HL-60 (cell line): ENCODE measurements at regions not wholly inside any gene's neighbourhood (a gene's known extent, or its start where the extent isn't known, plus 50 kb on each side); places are given as distances from the start of the nearest gene placed in this dataset.
"Not testable (repeated sequence)": the region's sequence is repeated elsewhere in the genome, so short reads cannot be mapped to it uniquely, and the experiment has no call there.

Experiments used
- DNase-seq, 2 experiments: peaks; one replicate each; pipeline ENCODE4 v3.0.0-alpha.2; 2010 to 2020; ENCODE audit warnings: low read depth in 1 of 2, low spot score in 1 of 2
- H3K27ac ChIP-seq: fragments of 250-450 bp; sonication (Bioruptor Pico); replicated peaks from 2 replicates; pipeline ENCODE4 v1.5.1; 2020; ENCODE audit warnings: mild to moderate bottlenecking, moderate library complexity
- H3K27me3 ChIP-seq: fragments of 250-450 bp; sonication (Bioruptor Pico); 2 replicates; pipeline ENCODE4 v1.5.1; 2021; ENCODE audit warnings: mild to moderate bottlenecking, moderate library complexity; ENCODE audit not compliant: insufficient read depth, poor library complexity, severe bottlenecking
- H3K4me3 ChIP-seq: replicated peaks from 2 replicates; pipeline ENCODE4 v1.5.1; 2011; ENCODE audit warnings: mild to moderate bottlenecking, control low read depth, low read length; ENCODE audit not compliant: insufficient read depth
- CTCF ChIP-seq: IDR thresholded peaks from one replicate; pipeline ENCODE4 v1.5.1; 2011; ENCODE audit warnings: low read length, control low read depth, inconsistent platforms; ENCODE audit not compliant: insufficient read depth
- GABPA ChIP-seq: IDR thresholded peaks from 2 replicates; pipeline ENCODE4 v1.6.1; 2012; ENCODE audit warnings: low read depth
- POLR2AphosphoS5 ChIP-seq: IDR thresholded peaks from 2 replicates; pipeline ENCODE4 v1.6.1; 2012; ENCODE audit warnings: low read depth
- REST ChIP-seq: IDR thresholded peaks from 2 replicates; pipeline ENCODE4 v1.6.1; 2012; ENCODE audit warnings: low read depth; ENCODE audit not compliant: insufficient replicate concordance
- SPI1 ChIP-seq: IDR thresholded peaks from 2 replicates; pipeline ENCODE4 v1.6.1; 2012; ENCODE audit warnings: low read depth, mild to moderate bottlenecking, borderline replicate concordance

DNA sequence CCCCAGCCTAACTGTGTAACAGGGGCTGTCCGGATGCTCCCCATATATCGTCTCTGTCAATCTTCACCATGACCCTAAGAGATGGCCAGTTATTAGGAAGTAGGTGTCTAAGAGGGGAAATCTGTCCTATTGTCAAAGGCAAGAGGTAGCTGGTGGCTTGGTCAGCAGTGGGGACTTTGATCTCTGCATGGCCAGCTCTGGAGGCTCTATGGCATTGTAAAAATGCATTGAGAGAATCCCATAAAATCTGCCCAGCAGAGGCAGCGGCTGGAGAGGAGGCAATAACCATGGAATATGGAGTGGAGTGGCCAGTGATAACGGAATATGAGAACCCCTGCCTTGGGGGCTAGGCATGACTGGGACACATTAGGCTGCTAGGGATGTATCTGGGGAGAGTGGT is 88.8 kb downstream of the MRM1 start:
- Histone ChIP-seq H3K27ac (no peak overlapping the region), H3K27me3 (peaks cover 7% of the 10 kb centered on the region), H3K4me3 (no peak overlapping the region)
- no peak for DNase-seq
- TF ChIP-seq CTCF (no peak), POLR2AphosphoS5 (no peak), SPI1 (no peak), REST (no peak), GABPA (no peak)

DNA sequence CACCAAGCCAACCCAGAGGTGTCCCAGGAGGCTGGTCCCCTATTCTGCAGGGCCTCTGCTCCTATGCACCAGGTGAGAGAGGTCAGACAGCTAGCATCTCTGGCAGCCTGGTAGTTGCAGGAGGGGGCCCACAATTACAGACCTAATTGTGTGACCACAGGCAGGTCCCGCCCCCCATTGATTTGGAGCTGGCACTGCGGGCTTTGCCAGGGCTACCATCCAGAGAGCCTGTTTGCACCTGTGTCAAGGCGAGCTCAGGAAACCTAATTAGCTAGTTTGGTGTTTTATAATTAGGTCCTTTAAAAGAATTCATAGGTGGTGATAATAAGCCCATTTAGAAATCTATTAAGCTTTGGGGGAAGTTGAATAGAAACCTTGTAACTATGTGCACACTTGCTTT is 90.2 kb downstream of the MRM1 start:
- no peak overlapping the region for H3K4me3 ChIP-seq
- H3K27ac ChIP-seq = no peak overlapping the region
- no peak for DNase-seq
- peaks cover 7% of the 10 kb centered on the region for H3K27me3 ChIP-seq
- TF ChIP-seq CTCF (no peak), REST (no peak), SPI1 (no peak), POLR2AphosphoS5 (no peak), GABPA (no peak)

- H3K27me3 ChIP-seq = peaks cover 7% of the 10 kb centered on the region
- no peak overlapping the region for H3K27ac ChIP-seq
- DNase-seq = no peak
- no peak for TF ChIP-seq SPI1
- no peak for TF ChIP-seq CTCF
- no peak for TF ChIP-seq REST
- TF ChIP-seq GABPA = no peak
- no peak overlapping the region for H3K4me3 ChIP-seq
Observed at GRCh38 chr17:36695082-36695481, 93.7 kb downstream of the MRM1 start.

DNA sequence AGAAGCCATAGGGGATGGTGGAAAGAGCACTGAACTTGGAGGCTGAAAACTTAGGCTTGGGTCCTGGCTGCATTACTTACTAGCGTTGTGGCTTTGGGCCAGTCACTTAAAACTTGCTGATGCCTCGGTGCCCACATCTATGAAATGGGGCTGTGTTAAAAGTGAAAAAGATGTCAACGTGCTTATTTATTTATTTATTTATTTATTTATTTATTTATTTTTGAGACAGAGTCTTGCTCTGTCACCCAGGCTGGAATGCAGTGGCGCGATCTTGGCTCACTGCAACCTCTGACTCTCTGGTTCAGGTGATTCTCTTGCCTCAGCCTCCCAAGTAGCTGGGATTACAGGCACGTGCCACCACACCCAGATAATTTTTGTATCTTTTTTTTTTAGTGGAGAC is 94.3 kb downstream of the MRM1 start:
- DNase-seq, H3K27me3 ChIP-seq, H3K27ac ChIP-seq, H3K4me3 ChIP-seq: not testable (repeated sequence)
